ENCODE measurements at regions not wholly inside any gene's neighbourhood (a gene's known extent, or its start where the extent isn't known, plus 50 kb on each side); places are given as distances from the start of the nearest gene placed in this dataset.

DNA sequence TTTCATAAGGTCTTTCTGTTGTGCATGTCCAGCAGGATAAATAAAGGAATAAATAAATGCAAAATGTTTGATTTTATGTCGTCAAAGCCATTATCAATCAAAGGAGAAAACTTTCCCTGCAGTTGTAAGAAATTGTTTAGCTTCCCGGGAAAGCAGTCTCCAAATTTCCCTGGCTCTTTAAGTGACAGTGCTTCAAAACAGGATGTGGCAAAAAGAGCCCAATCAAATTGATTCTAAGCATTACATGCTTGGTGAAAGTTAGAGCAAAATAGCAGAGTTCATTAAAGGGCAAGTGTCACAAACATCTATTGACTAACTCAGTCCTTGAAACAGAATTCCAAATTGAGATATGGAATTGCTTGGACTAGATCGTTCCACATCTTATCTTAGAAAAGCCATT, 704.1 kb downstream of the PRELID2 start:
- Mint-ChIP-seq H3K9me3 (no peaks in the 10 kb centered on the region), H3K4me1 (no peaks in the 10 kb centered on the region), H3K27me3 (ENCODE audit: low read depth) (no peaks in the 10 kb centered on the region), H3K27ac (no peak overlapping the region), H3K36me3 (no peaks in the 10 kb centered on the region), H3K4me3 (no peak overlapping the region)
- no peak for DNase-seq (ENCODE audit: low spot score in 2 of 2, unreplicated experiment in 2 of 2)
- TF ChIP-seq, protein P1, sequence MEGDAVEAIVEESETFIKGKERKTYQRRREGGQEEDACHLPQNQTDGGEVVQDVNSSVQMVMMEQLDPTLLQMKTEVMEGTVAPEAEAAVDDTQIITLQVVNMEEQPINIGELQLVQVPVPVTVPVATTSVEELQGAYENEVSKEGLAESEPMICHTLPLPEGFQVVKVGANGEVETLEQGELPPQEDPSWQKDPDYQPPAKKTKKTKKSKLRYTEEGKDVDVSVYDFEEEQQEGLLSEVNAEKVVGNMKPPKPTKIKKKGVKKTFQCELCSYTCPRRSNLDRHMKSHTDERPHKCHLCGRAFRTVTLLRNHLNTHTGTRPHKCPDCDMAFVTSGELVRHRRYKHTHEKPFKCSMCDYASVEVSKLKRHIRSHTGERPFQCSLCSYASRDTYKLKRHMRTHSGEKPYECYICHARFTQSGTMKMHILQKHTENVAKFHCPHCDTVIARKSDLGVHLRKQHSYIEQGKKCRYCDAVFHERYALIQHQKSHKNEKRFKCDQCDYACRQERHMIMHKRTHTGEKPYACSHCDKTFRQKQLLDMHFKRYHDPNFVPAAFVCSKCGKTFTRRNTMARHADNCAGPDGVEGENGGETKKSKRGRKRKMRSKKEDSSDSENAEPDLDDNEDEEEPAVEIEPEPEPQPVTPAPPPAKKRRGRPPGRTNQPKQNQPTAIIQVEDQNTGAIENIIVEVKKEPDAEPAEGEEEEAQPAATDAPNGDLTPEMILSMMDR (IDR thresholded peaks at IDR 0.05; ENCODE audit: unreplicated experiment): no peak

GRCh38 chr5:145129797-145130196, 705.3 kb downstream of the PRELID2 start:
- TF ChIP-seq, protein P1 (IDR thresholded peaks at IDR 0.05; ENCODE audit: unreplicated experiment): no peak
- Mint-ChIP-seq H3K4me3 (no peak overlapping the region), H3K27ac (no peak overlapping the region), H3K4me1 (no peaks in the 10 kb centered on the region), H3K27me3 (ENCODE audit: low read depth) (no peaks in the 10 kb centered on the region), H3K9me3 (no peaks in the 10 kb centered on the region), H3K36me3 (no peaks in the 10 kb centered on the region)
- DNase-seq (ENCODE audit: low spot score in 2 of 2, unreplicated experiment in 2 of 2): no peak

DNA sequence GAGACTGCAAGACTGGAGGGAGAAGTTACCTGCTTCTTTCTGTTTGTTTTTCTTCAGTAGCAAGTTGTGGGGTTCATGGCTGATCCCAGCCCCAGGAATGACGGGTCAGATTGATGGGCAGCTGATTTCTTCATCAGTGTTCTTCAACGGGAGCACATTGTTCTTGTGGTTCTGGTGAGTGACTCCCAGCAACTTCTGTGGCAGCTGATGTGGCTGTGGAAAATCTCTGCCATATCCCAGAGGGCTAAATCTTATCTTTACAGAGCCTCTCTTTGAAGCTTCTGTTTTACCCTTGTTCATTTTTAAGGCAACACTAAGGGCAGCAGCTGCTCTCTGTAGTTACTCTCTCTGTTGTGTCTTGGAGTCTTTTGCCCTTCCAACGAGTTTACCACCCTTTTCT, 710.3 kb downstream of the PRELID2 start:
- Mint-ChIP-seq H3K36me3 (no peaks in the 10 kb centered on the region), H3K27me3 (ENCODE audit: low read depth) (no peaks in the 10 kb centered on the region), H3K9me3 (peaks cover 4% of the 10 kb centered on the region), H3K27ac (no peak overlapping the region), H3K4me3 (no peak overlapping the region), H3K4me1 (no peaks in the 10 kb centered on the region)
- no peak for DNase-seq (ENCODE audit: low spot score in 2 of 2, unreplicated experiment in 2 of 2)
- TF ChIP-seq, protein P1 (IDR thresholded peaks at IDR 0.05; ENCODE audit: unreplicated experiment): no peak

GRCh38 chr5:145118611-145119010, 716.5 kb downstream of the PRELID2 start:
- H3K4me1 Mint-ChIP-seq: no peaks in the 10 kb centered on the region
- no peak overlapping the region for H3K4me3 Mint-ChIP-seq
- TF ChIP-seq, protein P1 (IDR thresholded peaks at IDR 0.05; ENCODE audit: unreplicated experiment): no peak
- no peak for DNase-seq (ENCODE audit: low spot score in 2 of 2, unreplicated experiment in 2 of 2)
- no peak overlapping the region for H3K27ac Mint-ChIP-seq
- H3K36me3 Mint-ChIP-seq: no peaks in the 10 kb centered on the region
- no peaks in the 10 kb centered on the region for H3K9me3 Mint-ChIP-seq
- H3K27me3 Mint-ChIP-seq (ENCODE audit: low read depth): peaks cover 3% of the 10 kb centered on the region

DNA sequence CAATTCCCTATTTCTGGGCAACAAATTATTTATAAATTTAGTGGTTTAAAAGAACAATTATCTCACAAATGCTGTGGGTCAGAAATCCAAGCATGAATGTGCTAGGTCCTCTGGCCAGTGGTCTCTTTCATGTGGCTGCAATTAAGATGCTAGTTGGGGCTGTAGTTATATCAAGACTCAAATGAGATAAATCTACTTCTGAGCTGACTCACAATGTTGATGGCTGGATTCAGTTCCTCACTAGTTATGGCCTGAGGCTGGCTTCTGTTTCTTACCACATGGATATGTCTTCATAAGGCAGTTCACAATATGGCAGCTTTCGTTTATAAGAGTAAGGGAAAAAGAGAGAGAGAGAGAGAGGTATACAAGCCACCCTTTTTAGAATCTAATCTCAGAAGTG, 717.0 kb downstream of the PRELID2 start:
- TF ChIP-seq, protein P1 (IDR thresholded peaks at IDR 0.05; ENCODE audit: unreplicated experiment): no peak
- H3K4me1 Mint-ChIP-seq: no peaks in the 10 kb centered on the region
- H3K36me3 Mint-ChIP-seq: no peaks in the 10 kb centered on the region
- DNase-seq (ENCODE audit: low spot score in 2 of 2, unreplicated experiment in 2 of 2): no peak
- no peaks in the 10 kb centered on the region for H3K9me3 Mint-ChIP-seq
- H3K4me3 Mint-ChIP-seq: no peak overlapping the region
- H3K27me3 Mint-ChIP-seq (ENCODE audit: low read depth): peaks cover 5% of the 10 kb centered on the region
- no peak overlapping the region for H3K27ac Mint-ChIP-seq

GRCh38 chr5:145117285-145117684, 717.9 kb downstream of the PRELID2 start:
- H3K36me3 Mint-ChIP-seq: no peaks in the 10 kb centered on the region
- H3K4me1 Mint-ChIP-seq: no peaks in the 10 kb centered on the region
- no peaks in the 10 kb centered on the region for H3K9me3 Mint-ChIP-seq
- TF ChIP-seq, protein P1 (IDR thresholded peaks at IDR 0.05; ENCODE audit: unreplicated experiment): no peak
- H3K27me3 Mint-ChIP-seq (ENCODE audit: low read depth): peaks cover 5% of the 10 kb centered on the region
- no peak for DNase-seq (ENCODE audit: low spot score in 2 of 2, unreplicated experiment in 2 of 2)
- no peak overlapping the region for H3K27ac Mint-ChIP-seq
- no peak overlapping the region for H3K4me3 Mint-ChIP-seq

Measured in mesothelial cell of epicardium (in vitro differentiated cells).